Smooth muscle cell (in vitro differentiated cells): ENCODE measurements at regions not wholly inside any gene's neighbourhood (a gene's known extent, or its start where the extent isn't known, plus 50 kb on each side); places are given as distances from the start of the nearest gene placed in this dataset.
A peak's percentile ranks its signal among the peaks of the same experiment; 100 is the strongest.
"Not testable (repeated sequence)": the region's sequence is repeated elsewhere in the genome, so short reads cannot be mapped to it uniquely, and the experiment has no call there.

ENCODE experiments used
- DNase-seq: peaks from one replicate; lab custom pipeline; 2025; ENCODE audit not compliant: unreplicated experiment; lab: John Stamatoyannopoulos, UW
- H2AFZ ChIP-seq: fragments of 200-600 bp; sonication (generic); 2 replicates; pipeline ENCODE4 v1.6.0; 2016; ENCODE audit warnings: antibody characterized with exemption, low read depth, mild to moderate bottlenecking
- H3F3A ChIP-seq: fragments of 200-600 bp; sonication (generic); 2 replicates; pipeline ENCODE4 v1.6.0; 2017; ENCODE audit warnings: antibody characterized with exemption, low read depth
- H3K27ac ChIP-seq: fragments of 200-600 bp; sonication (generic); 2 replicates; pipeline ENCODE4 v1.5.1; 2016; ENCODE audit warnings: low read depth, mild to moderate bottlenecking
- H3K27me3 ChIP-seq: fragments of 200-600 bp; sonication (generic); 2 replicates; pipeline ENCODE4 v1.6.1; 2016; ENCODE audit warnings: low read depth, mild to moderate bottlenecking
- H3K36me3 ChIP-seq: fragments of 200-600 bp; sonication (generic); 2 replicates; pipeline ENCODE4 v1.5.1; 2016; ENCODE audit warnings: low read depth
- H3K4me1 ChIP-seq: fragments of 200-600 bp; sonication (generic); 2 replicates; pipeline ENCODE4 v1.5.1; 2016; ENCODE audit warnings: low read depth
- H3K4me2 ChIP-seq: fragments of 200-600 bp; sonication (generic); 2 replicates; pipeline ENCODE4 v1.6.0; 2016; ENCODE audit warnings: mild to moderate bottlenecking
- H3K4me3 ChIP-seq: fragments of 200-600 bp; sonication (generic); 2 replicates; pipeline ENCODE4 v1.5.1; 2016; ENCODE audit warnings: mild to moderate bottlenecking
- H3K79me2 ChIP-seq: fragments of 200-600 bp; sonication (generic); 2 replicates; pipeline ENCODE4 v1.6.0; 2016; ENCODE audit warnings: low read depth, mild to moderate bottlenecking
- H3K9ac ChIP-seq: fragments of 200-600 bp; sonication (generic); 2 replicates; pipeline ENCODE4 v1.6.0; 2016; ENCODE audit warnings: low read depth
- H3K9me3 ChIP-seq: fragments of 200-600 bp; sonication (generic); replicated peaks from 2 replicates; pipeline ENCODE4 v1.5.1; 2016; ENCODE audit warnings: low read depth
- H4K20me1 ChIP-seq: fragments of 200-600 bp; sonication (generic); 2 replicates; pipeline ENCODE4 v1.6.0; 2016; ENCODE audit warnings: low read depth
- WGBS: methylation state at CpG from one replicate; pipeline ENCODE4 v1.1.7; 2016; ENCODE audit warnings: low lambda C conversion rate; 5-methylcytosine and 5-hydroxymethylcytosine counted together
- TF ChIP-seq, protein P1 (sequence below): fragments of 200-600 bp; sonication (generic); IDR thresholded peaks from 2 replicates; pipeline ENCODE4 v1.5.1; 2017; ENCODE audit warnings: borderline replicate concordance, mild to moderate bottlenecking, antibody characterized with exemption; ENCODE audit not compliant: insufficient read depth, poor library complexity, severe bottlenecking

DNA sequence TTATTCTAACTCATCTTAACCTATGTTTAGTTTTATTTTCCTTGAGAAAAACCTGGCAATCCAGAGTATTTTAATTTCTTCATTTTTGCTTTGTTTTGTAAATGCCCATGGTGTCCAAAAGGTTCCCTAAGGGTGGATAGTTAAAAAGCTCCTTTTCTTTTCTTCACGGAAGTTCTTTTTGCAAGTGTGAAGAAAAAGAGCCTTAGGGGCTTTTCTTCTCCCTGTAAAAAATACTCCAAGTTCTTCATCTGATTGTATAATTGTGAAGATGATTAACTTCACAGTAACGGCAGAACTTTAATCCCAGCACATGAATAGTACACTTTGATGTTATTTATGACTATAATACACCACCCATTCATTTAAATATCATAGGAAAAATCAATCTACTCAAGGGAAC, 530.2 kb upstream of the LINC00305 start:
- H3K9me3 ChIP-seq = no peaks in the 10 kb centered on the region
- no peak overlapping the region for H3K4me3 ChIP-seq
- 29% methylated on average over 2 of the region's 2 CpGs for WGBS
- no peak for DNase-seq
- H3K36me3 ChIP-seq = no peaks in the 10 kb centered on the region
- H3K4me1 ChIP-seq = no peaks in the 10 kb centered on the region
- H4K20me1 ChIP-seq = no peaks in the 10 kb centered on the region
- H3K4me2 ChIP-seq = no peak overlapping the region
- H3K9ac ChIP-seq = no peak overlapping the region
- no peaks in the 10 kb centered on the region for H3K27me3 ChIP-seq
- peak overlapping the region; percentile 39 for H2AFZ ChIP-seq
- no peaks in the 10 kb centered on the region for H3K79me2 ChIP-seq
- no peak overlapping the region for H3K27ac ChIP-seq
- TF ChIP-seq, protein P1, sequence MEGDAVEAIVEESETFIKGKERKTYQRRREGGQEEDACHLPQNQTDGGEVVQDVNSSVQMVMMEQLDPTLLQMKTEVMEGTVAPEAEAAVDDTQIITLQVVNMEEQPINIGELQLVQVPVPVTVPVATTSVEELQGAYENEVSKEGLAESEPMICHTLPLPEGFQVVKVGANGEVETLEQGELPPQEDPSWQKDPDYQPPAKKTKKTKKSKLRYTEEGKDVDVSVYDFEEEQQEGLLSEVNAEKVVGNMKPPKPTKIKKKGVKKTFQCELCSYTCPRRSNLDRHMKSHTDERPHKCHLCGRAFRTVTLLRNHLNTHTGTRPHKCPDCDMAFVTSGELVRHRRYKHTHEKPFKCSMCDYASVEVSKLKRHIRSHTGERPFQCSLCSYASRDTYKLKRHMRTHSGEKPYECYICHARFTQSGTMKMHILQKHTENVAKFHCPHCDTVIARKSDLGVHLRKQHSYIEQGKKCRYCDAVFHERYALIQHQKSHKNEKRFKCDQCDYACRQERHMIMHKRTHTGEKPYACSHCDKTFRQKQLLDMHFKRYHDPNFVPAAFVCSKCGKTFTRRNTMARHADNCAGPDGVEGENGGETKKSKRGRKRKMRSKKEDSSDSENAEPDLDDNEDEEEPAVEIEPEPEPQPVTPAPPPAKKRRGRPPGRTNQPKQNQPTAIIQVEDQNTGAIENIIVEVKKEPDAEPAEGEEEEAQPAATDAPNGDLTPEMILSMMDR = no peak
- no peaks in the 10 kb centered on the region for H3F3A ChIP-seq

DNA sequence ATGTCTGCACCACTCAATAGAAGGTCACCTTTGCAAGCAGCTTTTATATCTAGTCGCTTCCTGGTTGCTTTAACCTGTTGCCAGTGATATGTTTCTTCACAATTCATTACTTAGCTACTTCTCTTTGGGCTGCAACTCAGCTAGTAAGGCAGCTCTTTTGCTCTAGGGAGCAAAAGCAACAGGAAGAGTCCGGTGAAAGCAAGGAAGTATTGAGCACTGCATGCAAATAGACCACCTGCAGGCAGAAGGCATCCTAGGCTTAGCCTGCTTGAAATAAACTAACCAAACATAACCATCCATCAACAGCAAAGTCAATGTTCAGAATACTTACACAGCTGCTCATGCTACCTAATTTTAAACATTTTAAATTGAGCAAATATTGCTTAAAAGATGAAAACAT, 529.2 kb upstream of the LINC00305 start:
- Histone ChIP-seq H3K79me2 (no peaks in the 10 kb centered on the region), H2AFZ (no peak overlapping the region), H3K4me2 (no peak overlapping the region), H3K9ac (no peak overlapping the region), H3K36me3 (no peaks in the 10 kb centered on the region), H3K4me3 (no peak overlapping the region), H4K20me1 (no peaks in the 10 kb centered on the region), H3K4me1 (no peaks in the 10 kb centered on the region), H3K9me3 (no peaks in the 10 kb centered on the region), H3K27me3 (no peaks in the 10 kb centered on the region), H3K27ac (no peak overlapping the region), H3F3A (no peaks in the 10 kb centered on the region)
- TF ChIP-seq, protein P1 = no peak
- 58% methylated on average over 2 of the region's 2 CpGs for WGBS
- no peak for DNase-seq

DNA sequence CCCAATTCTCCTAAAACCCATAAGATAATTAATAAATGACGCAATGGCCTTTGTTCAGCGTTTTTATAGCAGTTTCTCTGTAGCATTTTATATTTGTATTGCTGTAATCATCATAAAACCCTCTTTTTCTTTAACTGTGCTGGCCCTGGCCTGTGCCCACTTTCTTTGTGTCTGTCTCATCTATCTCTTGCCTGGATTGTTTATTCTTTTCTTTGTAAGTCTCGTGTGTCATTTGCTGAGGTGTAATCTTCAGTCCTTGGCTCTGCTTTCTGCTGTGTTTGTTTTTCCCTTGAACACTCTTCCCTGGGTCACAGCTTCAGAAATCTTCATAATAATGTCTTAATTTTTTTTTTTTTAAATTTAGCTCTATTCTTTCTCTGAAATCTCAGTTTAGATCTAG, 525.8 kb upstream of the LINC00305 start:
- peak overlapping the region; percentile 18 for H2AFZ ChIP-seq
- H3K36me3 ChIP-seq = no peaks in the 10 kb centered on the region
- no peak overlapping the region for H3K4me3 ChIP-seq
- DNase-seq = no peak
- WGBS = 74% methylated on average over 3 of the region's 3 CpGs
- H3F3A ChIP-seq = no peaks in the 10 kb centered on the region
- no peaks in the 10 kb centered on the region for H3K79me2 ChIP-seq
- no peaks in the 10 kb centered on the region for H3K4me1 ChIP-seq
- H3K9ac ChIP-seq = no peak overlapping the region
- no peak overlapping the region for H3K4me2 ChIP-seq
- no peak overlapping the region for H3K27ac ChIP-seq
- H4K20me1 ChIP-seq = no peaks in the 10 kb centered on the region
- no peaks in the 10 kb centered on the region for H3K9me3 ChIP-seq
- no peaks in the 10 kb centered on the region for H3K27me3 ChIP-seq
- TF ChIP-seq, protein P1 = no peak

DNA sequence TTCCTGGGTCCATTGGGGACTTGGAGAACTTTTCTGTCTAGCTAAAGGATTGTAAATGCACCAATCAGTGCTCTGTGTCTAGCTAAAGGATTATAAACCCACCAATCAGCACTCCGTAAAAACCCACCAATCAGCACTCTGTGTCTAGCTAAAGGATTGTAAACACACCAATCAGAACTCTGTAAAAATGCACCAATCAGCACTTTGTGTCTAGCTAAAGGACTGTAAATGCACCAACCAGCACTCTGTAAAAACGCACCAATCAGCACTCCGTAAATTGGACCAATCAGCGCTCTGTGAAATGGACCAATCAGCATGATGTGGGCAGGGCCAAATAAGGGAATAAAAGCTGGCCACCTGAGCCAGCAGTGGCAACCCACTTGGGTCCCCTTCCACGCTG, 522.4 kb upstream of the LINC00305 start:
- DNase-seq, H3K36me3 ChIP-seq, H3F3A ChIP-seq, H3K27ac ChIP-seq, H3K9ac ChIP-seq, H2AFZ ChIP-seq, H3K9me3 ChIP-seq, H3K4me2 ChIP-seq, H4K20me1 ChIP-seq, H3K27me3 ChIP-seq, H3K4me1 ChIP-seq, H3K4me3 ChIP-seq, H3K79me2 ChIP-seq: not testable (repeated sequence)
- 97% methylated on average over 5 of the region's 5 CpGs for WGBS
